RKO (cell line): ENCODE measurements at regions not wholly inside any gene's neighbourhood (a gene's known extent, or its start where the extent isn't known, plus 50 kb on each side); places are given as distances from the start of the nearest gene placed in this dataset.
"Not testable (repeated sequence)": the region's sequence is repeated elsewhere in the genome, so short reads cannot be mapped to it uniquely, and the experiment has no call there.

Experiments used
- DNase-seq: peaks from one replicate; pipeline ENCODE4 v3.0.0-alpha.2; 2016; ENCODE audit warnings: low spot score

DNA sequence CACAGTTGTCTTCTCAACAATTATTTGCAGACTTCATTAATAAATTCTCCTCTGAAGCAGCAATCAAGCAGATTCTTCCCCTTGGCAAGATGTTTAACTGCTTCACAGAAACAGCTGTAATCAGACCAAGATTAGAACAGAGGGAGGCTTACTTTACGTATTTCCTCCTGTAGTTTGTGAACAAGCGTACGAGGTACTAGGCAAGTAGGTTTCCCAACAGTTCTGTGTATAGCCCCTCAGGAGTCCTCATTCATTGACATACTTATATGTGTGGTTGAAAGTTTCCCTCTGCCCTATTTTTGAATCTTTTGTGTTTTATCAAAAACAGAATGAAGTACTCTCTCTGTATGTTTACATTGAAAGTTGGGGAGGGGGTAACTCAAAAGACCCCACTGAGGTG, 128.0 kb downstream of the SPATA31D1 start:
- DNase-seq, result no peak

- no peak for DNase-seq
Observed at GRCh38 chr9:82117026-82117811, 128.6 kb downstream of the SPATA31D1 start.

DNA sequence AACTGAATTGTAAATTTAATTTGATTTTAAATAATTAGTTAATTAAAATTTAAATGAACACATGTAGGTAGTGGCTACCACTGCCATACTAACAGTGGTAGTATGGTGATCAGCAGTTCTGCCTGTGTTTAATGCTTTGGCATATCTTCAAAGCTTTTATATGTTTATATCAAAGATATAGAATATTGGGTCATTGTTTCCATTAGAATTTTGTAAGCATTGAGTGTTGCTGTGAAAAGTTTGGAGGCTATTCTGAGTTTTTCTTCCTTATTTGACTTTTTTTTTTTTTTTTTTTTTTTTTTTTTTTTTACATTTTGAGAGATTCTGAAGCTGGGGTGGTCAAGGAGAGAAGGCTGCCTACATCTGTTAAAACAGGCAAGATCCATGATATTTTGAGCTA, 134.2 kb downstream of the SPATA31D1 start:
- no peak for DNase-seq

GRCh38 chr9:82124090-82124489, 135.5 kb downstream of the SPATA31D1 start:
- DNase-seq, result peak; percentile 2

DNA sequence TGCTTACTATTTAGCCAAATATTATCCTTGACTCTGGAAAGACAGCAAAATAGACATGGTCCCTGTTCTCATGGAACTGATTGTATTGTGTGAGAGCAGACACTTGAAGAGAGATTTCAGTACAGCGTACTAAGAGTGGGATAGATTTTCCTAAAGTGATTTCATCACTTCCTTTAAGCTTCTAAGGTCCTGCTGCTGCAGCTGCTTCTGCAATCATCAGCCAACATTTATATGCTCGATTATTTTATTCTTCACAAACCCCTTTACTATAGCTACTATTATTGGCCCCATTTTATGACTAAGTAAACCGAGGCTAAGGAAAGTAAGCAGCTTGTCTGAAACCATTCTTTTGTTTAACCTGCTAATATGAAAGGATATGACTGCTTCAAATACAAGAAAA, 137.7 kb downstream of the SPATA31D1 start:
- DNase-seq, result no peak

DNA sequence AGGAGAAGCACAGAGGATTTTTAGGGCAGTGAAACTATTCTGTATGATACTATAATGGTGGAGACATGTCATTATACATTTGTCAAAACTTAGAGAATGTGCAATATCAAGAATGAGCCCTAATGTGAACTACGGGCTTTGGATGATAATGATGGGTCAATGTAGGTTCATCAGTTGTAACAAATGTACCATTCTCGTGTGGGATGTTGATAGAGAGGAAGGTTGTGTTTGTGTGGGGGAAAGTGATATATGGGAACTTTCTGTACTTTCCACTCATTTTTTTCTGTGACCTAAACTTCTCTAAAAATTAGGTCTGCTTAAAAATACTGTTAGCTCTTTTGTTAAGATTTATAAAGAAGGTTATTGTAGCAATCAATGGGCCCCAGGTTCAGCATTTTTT, 138.9 kb downstream of the SPATA31D1 start:
- DNase-seq, result no peak

- no peak for DNase-seq
Observed at GRCh38 chr9:82128011-82128696, 139.6 kb downstream of the SPATA31D1 start.

- no peak for DNase-seq
Observed at GRCh38 chr9:82129708-82130107, 141.1 kb downstream of the SPATA31D1 start.

- no peak for DNase-seq
Observed at GRCh38 chr9:82130331-82131042, 141.9 kb downstream of the SPATA31D1 start.

DNA sequence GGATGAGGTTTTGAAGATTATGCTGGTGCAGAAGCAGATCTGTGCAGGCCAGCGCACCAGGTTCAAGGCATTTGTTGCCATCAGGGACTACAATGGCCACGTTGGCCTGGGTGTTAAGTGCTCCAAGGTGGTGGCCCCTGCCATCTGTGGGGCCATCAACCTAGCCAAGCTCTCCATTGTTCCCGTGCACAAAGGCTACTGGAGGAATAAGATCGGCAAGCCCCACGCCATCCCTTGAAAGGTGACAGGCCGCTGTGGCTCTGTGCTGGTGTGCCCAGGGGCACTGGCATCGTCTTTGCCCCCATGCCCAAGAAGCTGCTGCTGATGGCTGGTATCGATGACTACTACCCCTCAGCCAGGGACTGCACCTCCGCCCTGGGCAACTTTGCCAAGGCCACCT, 142.5 kb downstream of the SPATA31D1 start:
- no peak for DNase-seq

- DNase-seq, result no peak
Observed at GRCh38 chr9:82132024-82132423, 143.5 kb downstream of the SPATA31D1 start.

GRCh38 chr9:82134010-82134409, 145.4 kb downstream of the SPATA31D1 start:
- DNase-seq, result no peak

DNA sequence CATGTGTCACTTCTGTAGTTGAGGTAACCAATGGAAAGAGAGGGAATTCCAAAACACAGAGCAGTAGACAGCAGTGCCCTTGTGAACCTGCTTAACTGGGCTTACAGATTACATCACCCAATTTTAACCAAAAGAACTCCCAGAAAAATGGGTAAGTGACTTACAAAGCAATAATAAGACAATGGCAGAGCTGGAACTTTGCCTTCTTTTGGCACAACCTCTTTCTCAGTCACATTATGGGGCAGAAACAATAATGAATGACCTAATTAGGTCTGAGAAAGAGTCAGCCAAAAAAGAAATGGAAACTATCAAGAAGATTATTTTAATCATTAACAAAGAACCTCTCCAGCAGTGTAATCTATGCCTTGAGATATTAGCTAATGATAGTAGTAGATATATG, 146.5 kb downstream of the SPATA31D1 start:
- no peak for DNase-seq

DNA sequence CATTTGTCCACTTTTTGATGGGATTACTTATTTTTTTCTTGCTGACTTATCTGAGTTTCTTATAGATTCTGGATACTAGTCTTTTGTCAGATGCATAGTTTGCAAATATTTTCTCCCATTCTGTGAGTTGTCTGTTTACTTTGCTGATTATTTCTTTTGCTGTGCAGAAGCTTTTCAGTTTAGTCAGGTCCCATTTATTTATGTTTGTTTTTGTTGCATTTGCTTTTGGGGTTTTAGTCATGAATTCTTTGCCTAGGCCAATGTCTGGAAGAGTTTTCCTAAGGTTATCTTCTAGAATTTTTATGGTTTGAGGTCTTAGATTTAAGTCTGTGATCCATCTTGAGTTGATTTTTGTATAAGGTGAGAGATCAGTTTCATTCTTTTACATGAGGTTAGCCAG, 149.5 kb downstream of the SPATA31D1 start:
- DNase-seq, result not testable (repeated sequence)

DNA sequence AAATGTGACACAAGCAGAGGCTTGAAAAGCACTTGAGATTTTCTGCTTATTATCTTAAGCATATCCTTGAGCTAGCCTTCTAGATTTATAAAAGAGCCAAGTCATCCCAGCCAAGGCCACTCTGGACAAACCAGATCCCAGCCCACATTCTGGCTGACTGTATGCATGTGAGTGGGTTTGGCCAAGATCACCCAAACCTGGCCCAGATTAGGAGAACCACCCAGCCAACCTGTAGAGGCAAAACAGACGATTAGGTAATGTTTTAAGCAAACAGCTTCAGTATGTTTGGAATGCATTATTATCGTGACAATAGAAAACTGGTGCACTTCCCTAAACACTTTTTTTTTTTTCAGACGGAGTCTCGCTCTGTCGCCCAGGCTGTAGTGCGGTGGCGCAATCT, 151.9 kb downstream of the SPATA31D1 start:
- no peak for DNase-seq

GRCh38 chr9:82144803-82145202, 156.2 kb downstream of the SPATA31D1 start:
- no peak for DNase-seq

DNA sequence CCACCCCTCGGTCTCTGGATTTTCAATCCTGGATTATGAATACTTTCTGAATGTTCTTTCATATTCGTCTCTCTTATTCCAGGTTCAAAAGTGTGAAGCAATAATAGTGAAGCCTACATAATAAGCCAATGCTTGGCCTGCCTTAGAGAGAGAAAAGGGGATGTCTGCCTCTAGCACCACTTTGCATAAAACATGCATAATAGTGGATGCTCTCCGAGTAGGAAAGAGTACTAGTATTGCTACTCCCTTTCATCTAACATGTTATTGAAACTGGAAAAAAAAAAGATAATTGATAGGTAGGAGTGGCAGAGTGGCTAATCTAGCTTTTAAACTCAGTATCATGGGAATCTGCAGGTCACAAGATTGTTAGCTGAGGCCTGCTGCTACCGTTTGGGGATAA, 158.1 kb downstream of the SPATA31D1 start:
- no peak for DNase-seq

- DNase-seq, result no peak
Observed at GRCh38 chr9:82147798-82148425, 159.3 kb downstream of the SPATA31D1 start.

GRCh38 chr9:82148426-82148810, 159.8 kb downstream of the SPATA31D1 start:
- no peak for DNase-seq

- DNase-seq, result no peak
Observed at GRCh38 chr9:82148901-82149461, 160.4 kb downstream of the SPATA31D1 start.

DNA sequence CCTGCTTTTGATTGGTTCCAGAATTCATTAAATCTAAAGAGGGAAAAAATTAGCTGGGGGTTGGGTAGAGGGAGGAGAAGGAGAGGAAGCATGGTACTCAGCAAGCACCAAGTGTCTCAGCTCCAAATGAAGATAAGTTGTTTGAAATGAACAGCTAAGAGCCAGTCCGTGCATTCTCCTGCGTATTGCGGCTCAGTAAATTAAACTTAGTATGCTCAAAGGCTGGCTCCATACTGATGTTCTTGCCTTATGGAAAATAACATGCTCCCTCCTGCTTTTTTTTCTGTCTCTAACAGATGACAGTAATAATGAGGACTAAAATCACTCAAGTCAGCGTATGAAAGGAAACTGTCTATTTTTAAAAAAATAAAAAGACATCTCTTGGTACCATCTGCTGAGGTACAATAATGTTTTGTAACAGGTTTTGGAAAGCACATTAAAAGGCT, 161.0 kb downstream of the SPATA31D1 start:
- no peak for DNase-seq

DNA sequence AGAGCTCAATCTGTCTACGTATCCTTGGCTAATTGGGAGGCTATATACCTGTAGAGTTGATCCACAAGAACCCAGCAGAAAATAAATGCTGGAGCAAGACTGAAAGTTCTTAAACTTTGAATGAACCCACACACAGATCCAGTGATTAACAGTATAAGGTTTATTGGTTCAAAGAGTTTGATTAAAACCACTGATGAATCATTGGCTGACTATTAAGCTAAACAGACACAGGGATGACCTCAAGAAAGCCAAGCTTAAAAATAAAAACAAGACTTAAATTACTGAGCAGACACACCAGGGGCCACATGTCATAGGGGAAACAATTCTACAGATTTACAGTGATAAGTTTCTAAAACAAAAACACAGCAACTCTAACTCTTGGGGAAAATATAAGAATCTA, 163.6 kb downstream of the SPATA31D1 start:
- DNase-seq, result no peak
